ENCODE measurements at regions not wholly inside any gene's neighbourhood (a gene's known extent, or its start where the extent isn't known, plus 50 kb on each side); places are given as distances from the start of the nearest gene placed in this dataset.
"Not testable (repeated sequence)": the region's sequence is repeated elsewhere in the genome, so short reads cannot be mapped to it uniquely, and the experiment has no call there.

DNA sequence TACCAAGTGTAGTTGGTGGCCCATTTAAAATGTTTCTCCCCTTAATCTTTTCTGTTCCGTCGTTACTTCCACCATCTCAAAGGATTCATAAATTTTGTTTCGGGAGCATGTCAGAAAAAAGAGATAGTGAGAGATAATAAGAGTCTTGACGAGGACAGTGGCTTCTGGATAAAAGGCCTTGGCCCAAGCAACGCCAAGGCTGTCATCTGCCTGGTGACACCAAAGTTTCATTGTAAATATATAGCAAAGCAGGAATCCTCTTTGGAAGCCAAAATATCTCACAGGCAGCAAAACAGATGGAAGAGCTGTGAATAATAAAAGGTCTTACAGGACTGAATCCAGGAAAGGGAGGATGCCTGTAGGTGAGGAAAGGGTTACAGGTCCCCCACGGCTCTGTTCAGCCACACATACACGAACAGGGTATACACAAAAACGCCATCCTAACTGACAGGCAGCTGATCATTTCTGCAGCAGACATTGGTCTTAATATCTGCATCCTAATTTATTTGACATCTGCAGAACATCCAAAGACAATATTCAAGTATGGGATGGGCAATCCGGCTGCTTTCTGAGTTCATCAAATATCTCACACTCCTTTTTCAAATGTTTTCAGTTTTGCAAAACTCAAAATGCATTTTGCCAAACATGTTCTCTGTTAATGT, 382.8 kb downstream of the OSR1 start:
- no peak for DNase-seq

- no peak for DNase-seq
These were observed 382.3 kb upstream of the NT5C1B start for GRCh38 chr2:18971628-18972027.

DNA sequence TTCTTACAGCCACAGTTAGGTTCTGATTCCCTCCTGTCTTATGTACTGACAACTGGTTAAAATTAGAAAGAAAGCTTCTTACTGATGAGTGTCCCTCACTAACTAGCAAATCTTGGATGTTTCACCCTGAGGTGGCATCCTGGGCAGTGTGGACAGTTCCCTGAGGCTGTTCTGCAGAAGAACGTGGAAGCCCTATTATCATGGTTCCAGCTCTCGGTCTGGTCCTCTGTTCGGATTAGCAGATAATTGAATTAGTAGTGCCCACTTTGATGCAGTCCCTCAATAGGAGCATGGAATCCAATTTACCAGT, 381.7 kb upstream of the NT5C1B start:
- no peak for DNase-seq

DNA sequence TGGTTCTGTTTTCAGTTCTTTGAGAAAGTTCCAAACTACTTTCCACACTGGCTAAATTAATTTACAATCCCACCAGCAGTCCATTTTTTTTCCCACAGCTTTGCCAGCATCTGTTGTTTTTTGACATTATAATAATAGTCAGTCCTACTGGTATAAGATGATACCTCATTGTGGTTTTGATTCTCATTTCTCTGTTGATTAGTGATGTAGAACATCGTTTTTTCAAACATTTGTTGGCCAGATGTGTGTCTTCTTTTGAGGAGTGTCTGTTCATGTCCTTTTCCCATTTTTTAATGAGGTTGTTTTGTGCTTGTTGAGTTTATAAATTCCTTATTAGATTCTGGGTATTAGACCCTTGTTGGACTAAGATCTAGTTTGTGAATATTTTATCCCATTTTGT, 376.8 kb upstream of the NT5C1B start:
- no peak for DNase-seq

DNA sequence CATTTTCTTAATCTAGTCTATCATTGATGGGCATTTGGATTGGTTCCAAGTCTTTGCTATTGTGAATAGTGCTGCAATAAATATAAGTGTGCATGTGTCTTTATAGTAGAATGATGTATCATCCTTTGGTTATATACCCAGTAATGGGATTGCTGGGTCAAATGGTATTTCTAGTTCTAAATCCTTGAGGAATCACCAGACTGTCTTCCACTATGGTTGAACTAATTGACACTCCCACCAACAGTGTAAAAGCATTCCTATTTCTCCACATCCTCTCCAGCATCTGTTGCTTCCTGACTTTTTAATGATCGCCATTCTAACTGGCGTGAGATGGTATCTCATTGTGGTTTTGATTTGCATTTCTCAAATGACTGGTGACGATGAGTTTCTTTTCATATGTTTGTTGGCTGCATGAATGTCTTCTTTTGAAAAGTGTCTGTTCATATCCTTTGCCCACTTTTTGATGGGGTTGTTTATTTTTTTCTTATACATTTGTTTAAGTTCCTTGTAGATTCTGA, 374.4 kb upstream of the NT5C1B start:
- not testable (repeated sequence) for DNase-seq

DNA sequence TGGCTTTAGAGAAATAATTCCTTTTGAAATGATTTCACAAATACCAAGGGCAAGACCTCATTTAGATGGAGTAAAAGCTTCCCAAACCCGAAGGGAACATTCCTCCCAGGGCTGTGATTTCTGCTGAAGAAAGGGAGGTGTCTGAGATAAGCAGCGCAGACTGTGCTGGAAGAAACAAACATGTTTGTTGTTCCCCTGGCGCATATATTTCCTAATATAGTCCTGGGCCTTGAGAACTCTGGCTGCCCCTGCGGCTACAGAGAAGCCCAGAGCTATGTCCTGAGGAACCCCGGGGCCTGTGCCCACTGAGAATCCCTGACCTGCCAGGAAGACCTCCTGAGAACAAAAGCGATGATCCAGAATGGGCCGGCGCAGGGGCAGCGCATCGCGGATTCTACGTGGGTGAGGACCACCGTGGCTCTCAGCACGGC, 372.6 kb upstream of the NT5C1B start:
- no peak for DNase-seq

GRCh38 chr2:18959952-18960717, 370.8 kb upstream of the NT5C1B start:
- DNase-seq, result no peak

GRCh38 chr2:18959200-18959599, 369.8 kb upstream of the NT5C1B start:
- no peak for DNase-seq

DNA sequence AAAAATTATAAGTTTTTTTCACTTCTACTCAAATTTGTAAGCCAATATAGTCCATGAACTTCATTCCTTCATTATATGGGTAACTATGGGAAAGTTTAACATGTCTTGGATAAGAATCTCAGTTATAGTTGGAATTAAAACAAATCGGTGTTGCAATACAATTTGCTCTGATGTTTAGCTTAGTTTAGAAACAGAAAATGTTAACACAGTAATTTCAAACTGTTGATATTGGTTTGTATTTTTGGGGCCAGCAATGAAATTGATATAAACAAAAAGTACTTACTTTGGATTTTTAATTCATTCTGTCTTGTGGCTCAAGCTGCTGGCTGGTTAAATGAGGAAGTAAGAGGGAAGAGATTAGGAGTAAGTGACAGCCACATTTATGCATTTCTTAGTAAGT, 368.5 kb upstream of the NT5C1B start:
- no peak for DNase-seq

- DNase-seq, result no peak
These were observed 361.0 kb upstream of the NT5C1B start for GRCh38 chr2:18950361-18950851.

- DNase-seq, result no peak
These were observed 360.5 kb upstream of the NT5C1B start for GRCh38 chr2:18949871-18950270.

- DNase-seq, result no peak
These were observed 350.8 kb upstream of the NT5C1B start for GRCh38 chr2:18940184-18940583.

DNA sequence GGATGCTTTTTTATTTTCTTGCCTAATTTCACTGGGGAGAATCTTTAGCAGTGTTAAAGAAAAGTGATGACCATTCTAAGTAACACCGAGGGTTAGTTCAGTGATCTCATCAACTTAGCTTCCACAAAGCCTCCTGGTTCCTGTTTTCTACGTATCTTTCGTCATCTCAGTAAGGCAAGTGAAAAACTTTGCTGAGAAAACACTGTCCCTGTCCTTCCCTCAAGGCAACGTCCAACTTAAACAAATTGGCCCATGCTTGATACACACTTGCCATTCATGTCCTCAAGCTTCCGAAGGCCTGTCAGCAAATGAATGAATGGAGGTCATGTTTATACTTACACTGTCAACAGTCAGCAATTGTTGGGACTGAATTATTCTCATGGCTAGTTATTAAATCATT, 350.4 kb upstream of the NT5C1B start:
- not testable (repeated sequence) for DNase-seq

- DNase-seq, result no peak
These were observed 345.5 kb upstream of the NT5C1B start for GRCh38 chr2:18934886-18935285.

DNA sequence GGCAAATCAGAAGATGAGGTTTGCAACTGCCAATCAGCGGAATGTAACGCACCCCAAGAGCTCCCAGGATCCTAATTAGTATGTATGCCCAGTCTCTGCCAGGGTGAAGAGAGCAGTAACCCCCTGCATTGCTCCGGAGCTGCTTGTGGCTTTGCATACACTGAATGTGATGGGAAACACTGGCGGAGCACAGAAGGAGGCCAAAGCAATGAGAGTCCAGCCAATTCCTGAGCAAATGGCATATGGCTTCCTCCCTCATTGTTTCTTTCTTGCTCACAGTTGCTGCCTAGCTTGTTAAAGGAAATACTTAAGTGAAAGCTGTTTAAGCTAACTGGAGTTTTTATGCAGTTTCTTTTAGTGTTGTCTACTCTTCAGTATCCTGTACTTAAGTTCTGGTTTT, 343.5 kb upstream of the NT5C1B start:
- no peak for DNase-seq

DNA sequence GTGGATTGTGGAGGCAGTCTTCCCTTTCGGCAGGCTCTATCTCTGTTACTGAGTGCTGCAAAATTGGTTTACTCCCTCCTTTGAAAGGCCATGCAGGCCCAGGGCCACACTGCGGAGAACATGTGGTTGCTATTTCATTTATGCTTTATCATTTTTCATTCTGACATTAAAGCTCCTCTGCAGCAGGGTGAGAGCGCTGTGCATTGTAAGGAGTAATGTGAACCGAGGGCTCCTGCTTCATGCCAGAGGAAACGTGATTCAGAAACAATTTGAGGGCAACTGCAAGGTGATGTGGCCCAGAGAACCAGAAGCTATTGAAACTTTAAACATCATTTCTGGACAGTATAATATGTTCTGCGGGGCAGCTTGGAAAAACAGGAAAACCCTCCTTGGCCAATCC, 341.6 kb upstream of the NT5C1B start:
- DNase-seq, result no peak

GRCh38 chr2:18927525-18928232, 338.3 kb upstream of the NT5C1B start:
- DNase-seq, result no peak

- no peak for DNase-seq
These were observed 337.5 kb upstream of the NT5C1B start for GRCh38 chr2:18926631-18927524.

DNA sequence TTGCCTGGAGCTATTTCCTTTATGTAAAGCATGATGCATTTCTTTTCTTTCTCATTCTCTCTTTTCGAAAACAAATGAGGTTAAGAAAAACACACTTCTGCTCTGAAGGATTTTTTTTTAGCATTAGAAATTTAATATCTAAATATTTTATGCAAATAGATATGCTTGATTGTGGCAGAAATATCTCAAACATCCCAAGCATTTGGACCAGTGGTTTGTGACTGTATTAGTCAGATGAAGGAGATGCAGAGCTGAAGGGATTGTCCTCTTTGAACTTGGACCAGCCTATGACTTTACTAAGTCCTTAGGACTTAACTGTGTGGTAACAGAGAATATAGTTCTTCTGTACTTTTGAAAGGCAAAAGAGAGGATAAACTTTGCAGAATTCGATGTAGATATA, 335.9 kb upstream of the NT5C1B start:
- DNase-seq, result no peak

GRCh38 chr2:18924886-18925285, 335.5 kb upstream of the NT5C1B start:
- DNase-seq, result no peak

DNA sequence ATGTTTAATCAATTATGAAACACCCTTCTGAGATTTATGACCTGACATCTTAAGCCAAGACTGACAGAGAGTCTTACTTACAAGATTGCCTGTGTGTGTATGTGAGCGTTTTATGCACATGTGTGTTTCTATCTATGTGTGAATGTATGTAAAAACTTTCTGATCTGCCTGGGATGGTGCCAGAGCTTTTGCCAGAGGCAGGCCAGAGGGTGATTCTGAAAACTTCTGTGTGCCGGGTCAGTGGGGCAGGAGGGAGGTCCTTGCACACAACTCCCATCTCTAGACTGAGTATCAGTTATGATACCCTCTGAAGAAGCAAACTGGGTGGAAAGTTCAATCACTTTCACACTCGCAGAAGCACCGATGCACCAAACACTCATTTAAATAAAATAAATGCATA, 335.0 kb upstream of the NT5C1B start:
- no peak for DNase-seq

- DNase-seq, result no peak
These were observed 332.9 kb upstream of the NT5C1B start for GRCh38 chr2:18922276-18922675.

DNA sequence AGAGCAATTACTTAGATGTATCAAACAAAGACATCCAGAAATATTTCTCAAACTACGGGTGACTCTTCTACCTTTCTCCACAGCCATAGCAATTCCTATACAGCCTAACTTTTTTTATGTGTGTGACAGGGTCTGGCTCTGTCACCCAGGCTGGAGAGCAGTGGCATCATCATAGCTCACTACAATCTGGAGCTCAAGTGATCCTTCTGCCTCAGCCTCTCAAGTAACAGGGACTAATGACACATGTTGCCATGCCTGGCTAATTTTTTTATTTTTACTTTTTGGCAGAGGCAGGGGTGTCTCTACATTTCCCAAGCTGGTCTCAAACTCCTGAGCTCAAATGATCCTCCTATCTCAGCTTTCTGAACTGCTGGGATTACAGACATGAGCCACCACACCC, 328.9 kb upstream of the NT5C1B start:
- no peak for DNase-seq
